ENCODE measurements at regions not wholly inside any gene's neighbourhood (a gene's known extent, or its start where the extent isn't known, plus 50 kb on each side); places are given as distances from the start of the nearest gene placed in this dataset.

GRCh38 chr5:106303911-106304310 lies 1366.8 kb downstream of the EFNA5 start:
- no peaks in the 10 kb centered on the region for H3K36me3 ChIP-seq
- no peaks in the 10 kb centered on the region for H3K9me3 ChIP-seq
- no peak for TF ChIP-seq CTCF (IDR thresholded peaks at IDR 0.05 in 4 of 5, conservative IDR thresholded peaks at IDR 0.05 in 1 of 5)
- no peak for TF ChIP-seq POLR2A (IDR thresholded peaks at IDR 0.05)
- no peak overlapping the region for H3K4me3 ChIP-seq
- no peak for ATAC-seq
- H3K4me1 ChIP-seq = no peaks in the 10 kb centered on the region
- intact Hi-C loops (cut with DNase I; ENCODE audit: low total_unique reads) (no loop called here), in situ Hi-C loops (cut with MboI; ENCODE audit: low sequenced_read_pairs in 4 of 4) (no loop called here)
- H3K27ac ChIP-seq = no peak overlapping the region
- H3K27me3 ChIP-seq = no peaks in the 10 kb centered on the region
- DNase-seq = no peak

DNA sequence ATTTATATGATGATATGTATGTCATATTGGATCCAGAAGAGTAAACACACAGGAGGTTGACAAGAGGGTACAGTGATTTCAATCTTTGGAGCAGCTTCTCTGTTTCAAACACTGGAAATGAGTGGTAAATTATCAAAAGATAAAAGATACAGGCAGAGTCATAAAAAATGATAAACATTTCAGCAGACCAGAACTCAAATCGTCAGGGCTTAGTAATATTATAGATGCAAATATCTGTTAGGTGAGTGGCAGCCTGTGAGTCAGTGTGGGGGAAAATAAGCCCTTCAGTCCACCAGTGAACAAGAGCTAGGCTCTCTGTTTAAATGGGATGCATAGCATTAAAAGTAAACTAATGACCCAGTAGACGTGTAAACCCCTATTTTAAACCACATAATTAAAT lies 1378.1 kb downstream of the EFNA5 start:
- in situ Hi-C loops (cut with MboI; ENCODE audit: low sequenced_read_pairs in 4 of 4) = no loop called here
- Histone ChIP-seq H3K4me1 (no peaks in the 10 kb centered on the region), H3K36me3 (no peaks in the 10 kb centered on the region), H3K27ac (no peak overlapping the region), H3K27me3 (no peaks in the 10 kb centered on the region), H3K4me3 (no peak overlapping the region), H3K9me3 (no peaks in the 10 kb centered on the region)
- no peak for TF ChIP-seq POLR2A (IDR thresholded peaks at IDR 0.05)
- no peak for TF ChIP-seq CTCF (IDR thresholded peaks at IDR 0.05 in 4 of 5, conservative IDR thresholded peaks at IDR 0.05 in 1 of 5)
- intact Hi-C loops (cut with DNase I; ENCODE audit: low total_unique reads) = no loop called here
- DNase-seq = no peak
- ATAC-seq = no peak

DNA sequence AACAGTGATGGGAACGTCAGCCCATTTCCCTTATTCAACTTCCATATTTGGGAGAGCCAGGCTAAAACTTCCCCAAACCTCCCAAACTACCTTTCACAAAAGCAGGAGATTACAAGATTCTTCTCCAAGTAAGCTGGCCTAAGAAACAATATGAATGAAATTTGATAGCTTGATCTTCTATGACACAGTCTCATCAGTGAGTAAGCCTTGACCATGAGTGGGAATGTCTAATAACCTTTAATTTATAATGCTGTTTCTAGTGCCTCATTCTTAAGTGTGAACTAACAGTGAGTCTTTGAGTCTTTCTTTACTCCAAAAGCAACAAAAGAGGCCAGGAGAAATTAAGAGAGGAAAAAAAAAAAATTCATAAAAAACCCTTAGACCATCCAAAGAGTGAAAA lies 1379.9 kb downstream of the EFNA5 start:
- in situ Hi-C loops (cut with MboI; ENCODE audit: low sequenced_read_pairs in 4 of 4) = no loop called here

GRCh38 chr5:106288979-106289378 lies 1381.8 kb downstream of the EFNA5 start:
- Histone ChIP-seq H3K27ac (no peak overlapping the region), H3K4me3 (no peak overlapping the region), H3K4me1 (no peaks in the 10 kb centered on the region), H3K9me3 (no peaks in the 10 kb centered on the region), H3K36me3 (no peaks in the 10 kb centered on the region), H3K27me3 (no peaks in the 10 kb centered on the region)
- TF ChIP-seq CTCF (IDR thresholded peaks at IDR 0.05 in 4 of 5, conservative IDR thresholded peaks at IDR 0.05 in 1 of 5) = no peak
- TF ChIP-seq POLR2A (IDR thresholded peaks at IDR 0.05) = no peak
- in situ Hi-C loops (cut with MboI; ENCODE audit: low sequenced_read_pairs in 4 of 4) (no loop called here), intact Hi-C loops (cut with DNase I; ENCODE audit: low total_unique reads) (no loop called here)
- ATAC-seq = no peak
- DNase-seq = no peak

More for the DNA sequence above, 1379.9 kb downstream of the EFNA5 start:
- Histone ChIP-seq H3K27me3 (no peaks in the 10 kb centered on the region), H3K9me3 (no peaks in the 10 kb centered on the region), H3K4me3 (no peak overlapping the region), H3K4me1 (no peaks in the 10 kb centered on the region), H3K36me3 (no peaks in the 10 kb centered on the region), H3K27ac (no peak overlapping the region)
- no peak for DNase-seq
- TF ChIP-seq CTCF (IDR thresholded peaks at IDR 0.05 in 4 of 5, conservative IDR thresholded peaks at IDR 0.05 in 1 of 5) (no peak), POLR2A (IDR thresholded peaks at IDR 0.05) (no peak)
- ATAC-seq = no peak
- intact Hi-C loops (cut with DNase I; ENCODE audit: low total_unique reads) = no loop called here

DNA sequence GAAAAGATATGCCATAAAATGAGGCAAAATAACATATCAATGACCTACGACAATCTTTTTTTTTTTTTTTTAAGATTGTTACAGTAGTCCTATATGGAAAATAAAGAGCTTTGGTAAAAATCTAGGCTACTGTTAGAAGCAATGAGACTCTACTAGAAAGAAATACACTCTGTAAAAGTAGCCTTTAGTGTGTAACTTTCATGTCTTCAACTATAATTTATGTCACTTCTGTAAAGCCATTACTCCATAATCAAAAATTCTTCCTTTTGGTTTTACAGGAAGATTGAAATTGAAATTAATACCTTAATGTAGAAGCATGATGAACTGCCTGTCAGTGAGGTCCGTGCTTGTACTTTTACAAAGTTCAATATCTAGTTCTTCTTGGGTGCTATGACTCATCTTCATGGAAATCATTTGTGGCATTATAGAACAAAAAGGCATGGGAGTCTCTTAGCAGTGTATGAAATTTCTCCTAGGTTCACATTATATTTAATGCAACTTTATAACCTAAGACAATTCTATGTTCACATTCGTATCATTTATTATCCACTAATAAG lies 1393.1 kb downstream of the EFNA5 start:
- in situ Hi-C loops (cut with MboI; ENCODE audit: low sequenced_read_pairs in 4 of 4) = no loop called here
- H3K4me3 ChIP-seq = no peak overlapping the region

More for the DNA sequence above, 1393.1 kb downstream of the EFNA5 start:
- H3K4me1 ChIP-seq = no peaks in the 10 kb centered on the region
- H3K27ac ChIP-seq = no peak overlapping the region
- TF ChIP-seq CTCF (IDR thresholded peaks at IDR 0.05 in 4 of 5, conservative IDR thresholded peaks at IDR 0.05 in 1 of 5) (no peak), POLR2A (IDR thresholded peaks at IDR 0.05) (no peak)
- intact Hi-C loops (cut with DNase I; ENCODE audit: low total_unique reads) = loop anchor here (10.0 kb wide), 1 partner anchor 1397 kb away; the partner anchor contains the start of gene EFNA5
- no peaks in the 10 kb centered on the region for H3K9me3 ChIP-seq
- no peaks in the 10 kb centered on the region for H3K36me3 ChIP-seq
- ATAC-seq (no peak), DNase-seq (no peak)
- H3K27me3 ChIP-seq = no peaks in the 10 kb centered on the region
